NCI-H748 (cell line): ENCODE measurements at regions not wholly inside any gene's neighbourhood (a gene's known extent, or its start where the extent isn't known, plus 50 kb on each side); places are given as distances from the start of the nearest gene placed in this dataset.
"Not testable (repeated sequence)": the region's sequence is repeated elsewhere in the genome, so short reads cannot be mapped to it uniquely, and the experiment has no call there.

Experiments used
- DNase-seq: peaks from one replicate; lab custom pipeline; 2025; ENCODE audit not compliant: unreplicated experiment; lab: John Stamatoyannopoulos, UW

- DNase-seq, result no peak
These were observed 502.2 kb upstream of the SOX11 start for GRCh38 chr2:5190023-5190422.

GRCh38 chr2:5195636-5196035 is 496.5 kb upstream of the SOX11 start:
- DNase-seq, result peak; percentile 93

DNA sequence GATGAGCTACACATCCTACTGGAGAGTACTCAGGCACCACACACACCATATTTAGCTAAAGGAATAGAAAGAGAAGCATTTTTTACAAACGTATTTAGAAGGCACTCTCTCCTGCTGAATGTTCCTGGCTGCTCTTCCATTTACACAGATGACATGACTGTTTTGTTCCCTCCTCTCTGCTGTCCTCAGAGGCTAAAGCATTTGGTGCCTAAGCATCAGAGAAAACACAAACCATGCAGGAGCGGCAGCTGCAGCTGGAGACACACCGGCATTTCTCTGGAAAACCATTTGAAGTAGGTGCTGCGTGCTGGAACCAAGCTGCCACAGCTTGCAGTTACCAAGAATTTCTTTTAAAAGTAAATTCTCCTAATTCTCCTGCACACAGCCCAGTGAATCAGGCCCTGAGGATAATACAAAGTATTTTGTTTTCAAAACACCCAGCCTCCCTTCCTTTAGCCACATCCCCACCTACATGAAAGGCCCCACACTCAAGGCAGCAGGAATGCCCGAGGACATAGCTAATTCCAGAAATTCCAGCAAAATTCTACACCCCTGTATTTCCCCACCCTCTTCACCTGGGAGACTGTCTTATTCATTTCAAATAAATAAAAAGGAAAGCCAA is 488.9 kb upstream of the SOX11 start:
- DNase-seq, result no peak

DNA sequence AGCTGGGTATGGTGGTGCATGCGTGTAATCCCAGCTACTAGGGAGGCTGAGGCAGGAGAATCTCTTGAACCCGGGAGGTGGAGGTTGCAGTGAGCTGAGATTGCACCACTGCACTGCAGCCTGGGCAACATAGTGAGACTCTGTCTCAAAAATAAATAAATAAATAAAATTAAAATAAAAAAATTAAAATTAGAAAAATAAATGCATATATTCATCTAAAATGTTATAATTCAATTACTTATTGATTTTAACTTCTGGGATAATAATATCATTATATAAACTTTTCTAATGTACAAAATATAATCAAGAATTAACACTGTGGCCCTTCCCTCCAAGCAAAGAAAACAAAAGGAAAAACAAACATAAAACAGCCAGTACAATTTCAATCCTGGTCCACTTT is 485.4 kb upstream of the SOX11 start:
- not testable (repeated sequence) for DNase-seq

- DNase-seq, result no peak
These were observed 476.1 kb upstream of the SOX11 start for GRCh38 chr2:5215989-5216607.

- DNase-seq, result no peak
These were observed 465.0 kb upstream of the SOX11 start for GRCh38 chr2:5227062-5227699.

DNA sequence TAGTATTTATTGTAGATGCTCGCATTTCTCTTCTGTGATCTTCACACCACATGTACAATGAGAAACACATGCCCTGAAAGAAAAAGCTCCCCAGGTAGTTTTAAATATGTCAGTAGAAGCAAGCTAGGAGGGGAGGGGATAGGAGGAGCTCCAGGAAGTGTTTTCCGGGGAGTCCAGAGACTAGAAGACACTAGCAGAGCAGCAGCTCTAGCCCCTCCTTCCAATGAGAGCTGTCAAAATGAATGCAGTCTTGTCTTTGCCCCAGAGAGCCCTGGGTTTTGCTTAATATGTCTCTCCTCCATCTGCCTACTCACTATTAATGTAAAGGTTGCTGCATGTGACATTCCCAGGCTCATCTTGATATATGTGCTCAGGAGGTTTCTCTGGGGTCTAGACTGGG is 462.6 kb upstream of the SOX11 start:
- no peak for DNase-seq

DNA sequence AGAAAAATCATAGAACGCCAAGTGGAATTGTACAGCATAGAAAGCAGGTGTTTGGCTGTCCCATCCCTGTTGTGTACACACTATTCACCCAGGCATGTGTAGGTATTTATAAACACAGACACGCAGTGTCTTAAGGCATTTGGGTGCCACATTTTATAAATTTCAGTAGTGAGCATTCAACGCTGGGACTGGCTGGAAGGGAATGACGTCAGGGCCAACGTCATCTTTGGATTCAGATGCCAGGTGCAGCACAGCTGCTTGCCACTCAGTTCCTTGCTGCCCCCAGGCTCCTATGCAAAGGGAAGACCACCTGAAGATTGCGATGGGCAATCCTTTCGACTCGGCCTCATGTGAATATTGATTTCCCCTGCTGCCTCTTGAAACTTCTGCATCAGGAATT is 461.7 kb upstream of the SOX11 start:
- no peak for DNase-seq

DNA sequence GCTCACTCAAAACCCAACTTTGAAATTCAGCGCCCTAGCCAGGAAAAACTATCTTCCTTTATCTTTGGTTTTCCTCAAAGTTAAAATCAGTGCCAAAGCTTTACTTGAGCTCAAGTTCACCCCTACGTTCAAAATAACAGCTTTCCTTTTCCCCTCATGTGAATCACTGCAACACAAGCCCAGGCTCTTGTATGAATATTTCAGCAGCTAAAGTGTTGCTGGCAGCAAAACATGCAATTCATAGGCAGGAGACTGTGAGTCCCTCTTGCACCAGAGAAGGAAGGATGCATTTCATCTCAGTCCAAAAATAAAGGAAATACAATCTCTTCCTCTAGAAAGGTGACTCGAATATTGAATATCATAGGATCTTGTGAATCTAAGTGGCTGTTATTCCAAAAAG is 461.3 kb upstream of the SOX11 start:
- DNase-seq, result no peak

DNA sequence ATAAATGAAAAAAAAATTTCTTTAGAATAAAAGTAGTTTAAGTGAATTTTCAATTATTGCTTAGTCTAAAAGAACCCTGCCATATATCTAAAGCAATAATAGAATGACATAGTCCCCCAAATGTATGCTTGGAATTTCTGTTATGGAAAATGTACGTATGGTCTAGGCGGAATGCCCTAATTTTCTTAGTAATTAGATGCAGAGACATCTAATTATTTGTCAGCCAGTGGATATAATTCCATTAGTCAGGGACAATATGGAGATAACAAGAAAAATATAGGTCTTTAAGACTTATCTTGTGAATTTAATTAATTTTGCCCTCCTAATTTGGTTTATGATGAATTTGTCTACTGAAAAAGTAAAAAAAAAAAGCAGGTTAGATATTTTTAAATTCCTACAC is 460.9 kb upstream of the SOX11 start:
- DNase-seq, result no peak

GRCh38 chr2:5234563-5234962 is 457.6 kb upstream of the SOX11 start:
- no peak for DNase-seq

GRCh38 chr2:5235701-5236100 is 456.5 kb upstream of the SOX11 start:
- no peak for DNase-seq

DNA sequence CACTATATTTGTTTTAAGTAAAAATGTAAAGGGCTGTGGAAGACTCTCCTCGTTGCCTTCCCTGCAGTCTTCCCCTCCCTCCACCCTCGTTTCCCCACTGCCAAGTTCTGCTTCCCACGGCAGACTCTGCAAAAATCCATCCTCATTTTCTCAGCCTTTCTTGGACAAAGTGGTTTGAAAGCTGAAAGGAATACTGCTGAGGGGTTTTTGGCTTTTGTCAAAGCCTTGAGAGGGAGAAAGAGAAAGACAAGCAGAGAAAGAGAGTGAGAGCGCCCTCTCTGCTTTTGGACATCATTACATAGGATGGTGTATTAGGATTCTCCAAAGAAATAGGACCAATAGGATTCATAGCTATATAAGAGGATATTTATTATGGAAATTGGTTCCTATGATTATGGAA is 455.9 kb upstream of the SOX11 start:
- DNase-seq, result no peak

- DNase-seq, result no peak
These were observed 449.4 kb upstream of the SOX11 start for GRCh38 chr2:5242751-5243150.

DNA sequence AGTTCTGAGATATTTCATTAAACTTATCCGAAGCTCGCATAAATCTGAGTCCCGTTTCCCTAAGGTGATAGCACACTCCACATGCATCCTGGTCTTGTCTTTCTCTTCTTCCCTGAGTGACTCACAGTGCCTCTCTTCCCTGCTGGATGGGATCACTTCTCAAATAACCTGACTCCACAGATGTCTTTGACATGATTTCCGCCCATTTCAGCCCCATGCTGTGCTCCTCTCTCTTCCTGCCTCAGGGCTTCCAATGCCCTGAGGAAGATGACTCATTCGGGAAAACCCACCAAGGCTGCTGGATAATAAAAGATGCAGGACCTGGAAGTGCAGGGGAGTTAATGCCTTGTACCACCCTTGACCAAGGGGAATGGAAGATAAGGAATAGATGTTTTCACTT is 441.7 kb upstream of the SOX11 start:
- peak; percentile 43 for DNase-seq

DNA sequence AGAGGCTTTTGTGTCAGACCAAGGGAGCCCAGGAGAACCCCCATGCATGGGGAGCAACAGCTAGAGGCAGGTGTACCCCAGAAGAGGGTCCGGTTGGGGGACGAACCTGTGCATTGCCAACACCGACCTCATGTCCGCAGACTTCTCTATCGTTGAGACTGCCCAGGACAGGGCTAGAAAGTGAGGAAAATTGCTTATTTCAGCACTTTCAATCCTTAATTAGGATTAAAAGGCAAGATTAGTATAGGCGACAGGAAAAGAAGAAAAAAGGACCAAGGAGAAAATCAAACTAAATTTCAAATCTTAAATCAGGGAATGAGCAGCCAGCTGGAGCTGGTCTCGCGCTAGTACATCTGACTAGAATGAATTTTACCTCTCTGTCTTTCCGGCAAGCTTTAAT is 438.9 kb upstream of the SOX11 start:
- no peak for DNase-seq

DNA sequence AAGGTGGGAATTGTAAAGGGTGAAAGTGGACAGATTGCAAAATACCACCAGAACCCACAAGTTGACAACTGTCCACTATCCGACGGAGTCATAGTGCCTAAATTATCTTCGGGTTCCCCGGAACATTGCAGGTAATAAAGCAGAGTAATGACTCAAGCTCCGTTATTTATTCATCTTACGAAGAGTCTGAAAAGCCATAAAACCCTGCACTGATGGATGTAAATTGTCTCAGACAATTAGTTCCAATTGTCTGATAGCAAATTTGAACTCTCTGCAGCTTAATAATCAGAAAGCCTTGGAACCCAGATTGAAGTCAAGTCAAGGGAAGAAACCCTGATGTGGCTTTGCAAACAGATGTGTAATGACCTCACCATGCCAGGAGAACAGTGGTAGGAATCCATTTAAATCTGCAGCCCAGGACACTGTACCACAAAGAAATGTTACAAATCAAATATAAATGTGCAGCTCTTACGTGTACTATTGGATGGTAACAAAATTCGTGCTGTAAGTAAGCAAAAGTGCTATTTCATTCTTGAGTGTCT is 437.3 kb upstream of the SOX11 start:
- DNase-seq, result peak; percentile 25

- no peak for DNase-seq
These were observed 428.9 kb upstream of the SOX11 start for GRCh38 chr2:5263291-5263690.

DNA sequence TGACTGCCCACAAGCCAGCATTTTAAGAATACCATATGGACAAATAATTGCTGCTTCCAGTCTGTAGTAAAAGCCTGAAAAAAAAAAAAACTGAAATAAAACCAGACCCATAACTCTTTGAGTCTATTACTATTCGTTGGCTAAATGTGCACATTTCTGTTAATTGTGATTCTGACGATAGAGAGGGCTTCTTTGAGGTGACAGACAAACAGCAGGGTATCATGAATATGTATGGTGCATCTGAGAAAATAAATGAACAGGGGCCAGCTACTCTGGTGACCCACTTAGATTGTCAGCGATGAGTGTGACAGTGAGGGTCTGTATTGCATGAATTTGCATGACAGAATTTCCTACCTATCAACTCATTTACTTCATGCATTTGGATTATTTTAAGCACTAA is 427.8 kb upstream of the SOX11 start:
- DNase-seq, result no peak

DNA sequence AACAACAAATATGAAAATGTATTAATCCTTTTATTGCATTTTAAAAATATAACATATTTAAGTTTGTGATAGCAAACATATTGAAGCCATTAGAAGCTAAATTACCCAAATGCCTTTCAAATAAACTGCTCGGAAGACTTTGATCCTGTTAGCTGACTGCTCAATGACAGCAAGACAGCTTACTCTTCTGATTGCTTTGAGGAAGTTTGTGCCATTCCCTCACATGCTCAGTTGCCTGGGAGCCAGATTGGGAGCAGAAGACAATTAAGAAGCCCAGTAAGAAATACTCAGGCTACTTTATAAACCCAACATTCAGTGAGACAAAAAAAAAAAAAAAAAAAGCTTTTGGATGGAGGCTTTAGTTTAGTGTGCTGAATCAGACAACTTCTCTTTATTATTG is 407.1 kb upstream of the SOX11 start:
- no peak for DNase-seq

GRCh38 chr2:5285872-5286769 is 406.1 kb upstream of the SOX11 start:
- peak; percentile 27 for DNase-seq
